Jurkat, Clone E6-1 (cell line): ENCODE measurements at regions not wholly inside any gene's neighbourhood (a gene's known extent, or its start where the extent isn't known, plus 50 kb on each side); places are given as distances from the start of the nearest gene placed in this dataset.

Experiments used
- DNase-seq: peaks from one replicate; pipeline ENCODE4 v3.0.0-alpha.2; 2011; ENCODE audit warnings: low read depth, low spot score
- H3K4me3 ChIP-seq: 2 replicates; pipeline ENCODE4 v1.5.1; 2011; ENCODE audit warnings: mild to moderate bottlenecking, low read length, control low read depth, moderate library complexity

- no peak for DNase-seq
- no peak overlapping the region for H3K4me3 ChIP-seq
Observed at GRCh38 chr4:19832411-19832810, 419.3 kb upstream of the SLIT2 start.

GRCh38 chr4:19831644-19832285 is 419.9 kb upstream of the SLIT2 start:
- DNase-seq, result no peak
- H3K4me3 ChIP-seq, result no peak overlapping the region

GRCh38 chr4:19829101-19829500 is 422.6 kb upstream of the SLIT2 start:
- no peak for DNase-seq
- no peak overlapping the region for H3K4me3 ChIP-seq

GRCh38 chr4:19823781-19824180 is 427.9 kb upstream of the SLIT2 start:
- no peak overlapping the region for H3K4me3 ChIP-seq
- no peak for DNase-seq

- no peak overlapping the region for H3K4me3 ChIP-seq
- DNase-seq, result no peak
Observed at GRCh38 chr4:19819737-19820136, 432.0 kb upstream of the SLIT2 start.

- DNase-seq, result no peak
- H3K4me3 ChIP-seq, result no peak overlapping the region
Observed at GRCh38 chr4:19809989-19810388, 441.7 kb upstream of the SLIT2 start.

- no peak overlapping the region for H3K4me3 ChIP-seq
- DNase-seq, result no peak
Observed at GRCh38 chr4:19807505-19807904, 444.2 kb upstream of the SLIT2 start.

- DNase-seq, result no peak
- H3K4me3 ChIP-seq, result no peak overlapping the region
Observed at GRCh38 chr4:19806865-19807264, 444.8 kb upstream of the SLIT2 start.

- DNase-seq, result no peak
- H3K4me3 ChIP-seq, result no peak overlapping the region
Observed at GRCh38 chr4:19803406-19803805, 448.3 kb upstream of the SLIT2 start.

- no peak for DNase-seq
- no peak overlapping the region for H3K4me3 ChIP-seq
Observed at GRCh38 chr4:19793831-19794230, 457.9 kb upstream of the SLIT2 start.

- no peak for DNase-seq
- no peak overlapping the region for H3K4me3 ChIP-seq
Observed at GRCh38 chr4:19791422-19792123, 460.1 kb upstream of the SLIT2 start.

GRCh38 chr4:19786616-19787015 is 465.1 kb upstream of the SLIT2 start:
- H3K4me3 ChIP-seq, result no peak overlapping the region
- no peak for DNase-seq

- no peak overlapping the region for H3K4me3 ChIP-seq
Observed at GRCh38 chr4:19783667-19784223, 468.0 kb upstream of the SLIT2 start.

GRCh38 chr4:19780871-19781270 is 470.8 kb upstream of the SLIT2 start:
- no peak for DNase-seq
- H3K4me3 ChIP-seq, result no peak overlapping the region

More at GRCh38 chr4:19783667-19784223, 468.0 kb upstream of the SLIT2 start:
- no peak for DNase-seq

GRCh38 chr4:19776929-19777328 is 474.8 kb upstream of the SLIT2 start:
- DNase-seq, result no peak
- H3K4me3 ChIP-seq, result no peak overlapping the region

- no peak for DNase-seq
- H3K4me3 ChIP-seq, result no peak overlapping the region
Observed at GRCh38 chr4:19776021-19776459, 475.7 kb upstream of the SLIT2 start.

- no peak overlapping the region for H3K4me3 ChIP-seq
- DNase-seq, result no peak
Observed at GRCh38 chr4:19774690-19775256, 476.9 kb upstream of the SLIT2 start.

GRCh38 chr4:19772581-19772980 is 479.1 kb upstream of the SLIT2 start:
- H3K4me3 ChIP-seq, result no peak overlapping the region
- no peak for DNase-seq

- no peak overlapping the region for H3K4me3 ChIP-seq
- DNase-seq, result no peak
Observed at GRCh38 chr4:19756661-19757060, 495.0 kb upstream of the SLIT2 start.

GRCh38 chr4:19752599-19752998 is 499.1 kb upstream of the SLIT2 start:
- no peak for DNase-seq
- H3K4me3 ChIP-seq, result no peak overlapping the region
